B cell (primary cell): ENCODE measurements at regions not wholly inside any gene's neighbourhood (a gene's known extent, or its start where the extent isn't known, plus 50 kb on each side); places are given as distances from the start of the nearest gene placed in this dataset.

Experiments used
- EZH2 ChIP-seq: IDR thresholded peaks from 2 replicates; pipeline ENCODE4 v1.6.1; 2012; ENCODE audit warnings: borderline replicate concordance, low read depth, mild to moderate bottlenecking, moderate library complexity, low read length; ENCODE audit not compliant: insufficient read depth, poor library complexity, severe bottlenecking
- TF ChIP-seq, protein P1 (sequence below): fragments of 200-600 bp; IDR thresholded peaks from one replicate; pipeline ENCODE4 v1.8.0; 2022; ENCODE audit warnings: antibody characterized with exemption, mild to moderate bottlenecking

- TF ChIP-seq, protein P1, sequence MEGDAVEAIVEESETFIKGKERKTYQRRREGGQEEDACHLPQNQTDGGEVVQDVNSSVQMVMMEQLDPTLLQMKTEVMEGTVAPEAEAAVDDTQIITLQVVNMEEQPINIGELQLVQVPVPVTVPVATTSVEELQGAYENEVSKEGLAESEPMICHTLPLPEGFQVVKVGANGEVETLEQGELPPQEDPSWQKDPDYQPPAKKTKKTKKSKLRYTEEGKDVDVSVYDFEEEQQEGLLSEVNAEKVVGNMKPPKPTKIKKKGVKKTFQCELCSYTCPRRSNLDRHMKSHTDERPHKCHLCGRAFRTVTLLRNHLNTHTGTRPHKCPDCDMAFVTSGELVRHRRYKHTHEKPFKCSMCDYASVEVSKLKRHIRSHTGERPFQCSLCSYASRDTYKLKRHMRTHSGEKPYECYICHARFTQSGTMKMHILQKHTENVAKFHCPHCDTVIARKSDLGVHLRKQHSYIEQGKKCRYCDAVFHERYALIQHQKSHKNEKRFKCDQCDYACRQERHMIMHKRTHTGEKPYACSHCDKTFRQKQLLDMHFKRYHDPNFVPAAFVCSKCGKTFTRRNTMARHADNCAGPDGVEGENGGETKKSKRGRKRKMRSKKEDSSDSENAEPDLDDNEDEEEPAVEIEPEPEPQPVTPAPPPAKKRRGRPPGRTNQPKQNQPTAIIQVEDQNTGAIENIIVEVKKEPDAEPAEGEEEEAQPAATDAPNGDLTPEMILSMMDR: no peak
- no peak for TF ChIP-seq EZH2
Observed at GRCh38 chr2:43070676-43071502, 155.5 kb downstream of the ZFP36L2 start.
